NCI-H774 (cell line): ENCODE measurements at regions not wholly inside any gene's neighbourhood (a gene's known extent, or its start where the extent isn't known, plus 50 kb on each side); places are given as distances from the start of the nearest gene placed in this dataset.

ENCODE experiments used
- DNase-seq: peaks from one replicate; lab custom pipeline; 2025; lab: John Stamatoyannopoulos, UW

GRCh38 chr2:189369566-189369965, 71.7 kb upstream of the WDR75 start:
- DNase-seq, result no peak

- DNase-seq, result no peak
Measured at GRCh38 chr2:189370719-189371118, 70.6 kb upstream of the WDR75 start.

GRCh38 chr2:189372688-189373257, 68.5 kb upstream of the WDR75 start:
- no peak for DNase-seq

- no peak for DNase-seq
Measured at GRCh38 chr2:189374481-189374880, 66.8 kb upstream of the WDR75 start.

- no peak for DNase-seq
Measured at GRCh38 chr2:189375842-189376241, 65.4 kb upstream of the WDR75 start.

GRCh38 chr2:189379287-189379630, 62.0 kb upstream of the WDR75 start:
- no peak for DNase-seq

GRCh38 chr2:189379731-189380261, 61.5 kb upstream of the WDR75 start:
- DNase-seq, result no peak

GRCh38 chr2:189382668-189383067, 58.6 kb upstream of the WDR75 start:
- no peak for DNase-seq

- no peak for DNase-seq
Measured at GRCh38 chr2:189386741-189387140, 54.5 kb upstream of the WDR75 start.

GRCh38 chr2:189391201-189391600, 50.1 kb upstream of the WDR75 start:
- DNase-seq, result no peak
